ENCODE measurements at regions not wholly inside any gene's neighbourhood (a gene's known extent, or its start where the extent isn't known, plus 50 kb on each side); places are given as distances from the start of the nearest gene placed in this dataset.

DNA sequence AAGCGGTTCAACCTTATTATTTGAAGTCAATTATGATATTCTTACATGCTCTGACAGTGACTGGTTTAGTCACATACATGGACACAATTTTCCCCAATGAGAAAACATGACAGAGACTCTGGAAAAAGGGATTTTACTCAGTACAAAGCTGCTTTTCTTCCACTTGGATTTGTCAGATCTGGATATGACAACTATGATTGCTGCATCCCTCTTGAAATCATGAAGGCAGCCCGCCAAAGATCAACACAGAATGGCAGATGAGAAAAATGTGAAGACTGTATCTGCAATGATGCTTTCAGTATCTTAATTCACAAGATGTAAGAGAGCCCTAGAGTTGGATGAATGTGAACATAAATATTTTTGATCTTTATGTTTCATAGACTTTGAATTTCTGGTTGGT, 439.6 kb downstream of the CDH8 start:
- no peak for DNase-seq (ENCODE audit: low spot score)

- no peak for DNase-seq (ENCODE audit: low spot score)
Measured at GRCh38 chr16:61595605-61596004, 440.6 kb downstream of the CDH8 start.

- no peak for DNase-seq (ENCODE audit: low spot score)
Measured at GRCh38 chr16:61590577-61590976, 445.7 kb downstream of the CDH8 start.

GRCh38 chr16:61587526-61587925, 448.7 kb downstream of the CDH8 start:
- DNase-seq (ENCODE audit: low spot score): no peak

DNA sequence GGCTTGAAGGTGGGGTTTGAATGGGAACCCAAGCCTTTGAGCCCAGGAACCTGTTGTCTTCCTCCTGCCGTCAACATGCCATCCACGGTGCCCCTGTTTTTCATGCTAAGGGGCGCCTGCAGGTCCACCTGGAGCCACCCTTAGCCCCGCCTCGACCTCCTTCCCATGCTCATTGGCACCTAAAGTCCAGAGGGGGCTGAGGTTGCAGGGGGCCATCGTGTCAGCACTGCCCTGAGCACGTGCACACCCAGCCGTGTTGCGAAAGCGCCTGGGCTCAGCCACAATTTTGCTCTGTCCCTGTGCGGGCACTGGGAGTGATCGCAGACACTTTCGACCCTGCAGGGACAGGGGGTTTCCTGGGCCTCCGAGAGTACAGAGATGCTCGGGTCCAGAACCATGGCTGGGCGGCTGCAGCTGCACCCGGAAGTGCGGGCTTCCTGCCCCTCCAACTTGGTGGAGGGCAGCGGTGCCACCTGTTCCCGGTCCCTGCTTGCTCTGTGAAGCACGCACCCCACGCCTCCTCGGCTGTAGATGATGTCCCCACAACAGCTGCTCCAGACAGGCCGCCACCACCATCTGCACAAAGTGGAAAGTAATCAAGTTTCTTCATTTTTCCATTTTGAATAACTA, 454.7 kb downstream of the CDH8 start:
- DNase-seq (ENCODE audit: low spot score): no peak

GRCh38 chr16:61580579-61580978, 455.7 kb downstream of the CDH8 start:
- no peak for DNase-seq (ENCODE audit: low spot score)

DNA sequence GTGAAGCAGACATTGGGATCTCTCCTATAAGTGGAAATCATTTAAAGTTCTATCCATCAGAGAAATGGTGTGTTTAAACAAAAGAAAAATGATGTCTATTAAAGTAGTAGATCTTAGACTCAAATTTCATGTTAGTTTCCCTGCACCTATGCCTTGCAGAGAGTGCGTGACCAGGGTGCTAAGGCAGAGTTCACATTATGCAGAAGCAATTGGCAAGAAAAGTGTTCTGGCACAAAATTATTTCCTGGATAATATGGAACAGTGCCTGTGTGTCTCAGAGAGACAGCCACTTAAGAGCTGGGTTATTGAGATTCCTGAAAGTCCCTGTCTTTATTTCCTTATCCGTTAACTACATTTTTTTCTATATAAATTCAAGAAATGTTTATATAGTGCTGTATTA, 457.0 kb downstream of the CDH8 start:
- no peak for DNase-seq (ENCODE audit: low spot score)

DNA sequence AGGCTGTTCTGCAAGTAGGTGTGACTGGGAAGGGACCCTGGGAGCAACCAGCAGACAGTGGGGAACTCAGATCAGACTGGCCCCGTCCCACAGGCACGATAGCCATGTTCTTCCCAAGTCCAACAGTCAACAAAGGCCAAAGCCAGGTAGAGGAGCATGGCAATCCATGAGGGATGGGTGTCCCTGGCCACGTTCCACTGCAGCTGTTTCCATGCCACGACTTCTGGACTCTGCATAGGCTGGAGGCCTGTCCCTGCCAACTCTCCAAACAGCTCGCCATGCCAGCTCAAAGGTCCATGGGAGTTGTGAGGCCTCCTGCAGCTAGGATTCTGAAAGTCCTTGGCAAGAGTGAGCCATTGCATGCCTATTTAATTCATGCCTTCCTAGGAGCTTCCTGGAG, 459.8 kb downstream of the CDH8 start:
- no peak for DNase-seq (ENCODE audit: low spot score)

GRCh38 chr16:61575617-61576016, 460.6 kb downstream of the CDH8 start:
- DNase-seq (ENCODE audit: low spot score): no peak

- DNase-seq (ENCODE audit: low spot score): no peak
Measured at GRCh38 chr16:61569028-61569427, 467.2 kb downstream of the CDH8 start.

DNA sequence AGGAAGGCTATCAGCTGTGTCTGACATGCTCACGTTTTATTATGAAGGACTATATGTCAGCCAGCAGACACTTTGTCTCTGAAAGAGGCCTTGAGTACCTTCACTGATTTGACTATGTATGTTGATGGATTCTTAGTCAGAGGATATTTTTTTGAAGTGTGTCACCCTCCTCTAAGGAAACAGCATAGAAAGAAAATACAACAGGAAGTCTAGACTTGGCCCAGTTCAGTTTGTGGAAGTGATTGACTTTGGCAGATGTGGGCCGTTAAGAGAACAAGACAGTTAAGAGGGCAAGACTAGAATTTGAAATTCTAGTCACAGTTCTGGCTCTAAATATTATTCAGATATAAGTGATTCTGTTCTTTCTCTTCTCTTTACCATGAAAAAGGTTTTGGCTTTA, 471.5 kb downstream of the CDH8 start:
- no peak for DNase-seq (ENCODE audit: low spot score)

DNA sequence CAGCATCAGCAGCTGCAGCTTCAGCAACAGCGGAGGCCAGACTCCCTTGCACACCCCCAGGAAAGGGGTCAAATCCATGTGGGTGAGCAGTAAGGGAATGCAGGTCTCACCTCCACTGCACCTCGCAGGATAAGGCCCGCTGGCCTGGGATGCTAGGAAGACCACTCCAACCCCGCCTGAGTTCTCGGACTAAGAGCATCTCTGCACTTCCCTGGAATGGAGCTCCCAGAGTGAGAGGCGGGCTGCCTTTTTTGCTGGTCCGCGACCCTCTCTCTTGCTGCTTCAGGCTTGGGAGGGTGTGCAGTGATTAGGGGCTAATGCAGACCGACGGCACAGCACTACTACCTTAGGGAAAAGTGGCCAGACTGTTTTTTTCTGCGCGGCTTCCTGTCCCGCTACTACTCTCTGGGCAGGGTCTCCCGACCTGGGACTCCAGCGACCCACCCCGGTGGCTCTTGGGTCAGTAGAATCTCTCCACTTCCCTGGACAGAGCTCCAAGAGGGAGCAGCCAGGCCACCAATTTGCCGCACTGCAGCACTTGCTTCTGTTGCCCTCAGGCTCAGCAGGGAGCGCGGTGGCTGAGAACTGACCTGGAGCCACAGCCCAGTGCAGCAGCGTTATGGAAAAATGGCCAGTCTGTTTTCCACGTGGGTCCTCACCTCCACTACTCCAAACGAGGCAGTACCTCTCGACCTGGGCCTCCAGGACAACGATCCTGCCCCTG, 480.4 kb downstream of the CDH8 start:
- no peak for DNase-seq (ENCODE audit: low spot score)

DNA sequence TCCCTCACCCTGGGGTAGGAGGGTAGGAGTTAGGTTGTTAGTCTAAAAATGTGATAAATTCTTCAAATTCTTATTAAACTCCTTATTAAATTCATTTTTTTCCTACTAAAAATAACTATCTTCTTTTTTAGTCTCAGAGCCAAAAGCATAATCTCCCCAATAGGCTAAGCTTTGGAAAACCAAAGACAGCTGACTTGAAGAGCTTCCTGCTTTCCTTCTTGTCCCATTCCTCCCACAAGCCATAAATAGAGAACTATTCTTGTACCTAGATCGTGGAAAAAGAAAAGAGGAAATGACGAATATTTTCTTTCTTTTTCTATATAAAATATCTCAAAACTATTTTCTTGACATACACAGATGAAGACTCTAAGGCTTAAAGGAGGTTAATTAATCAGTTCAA, 486.9 kb downstream of the CDH8 start:
- no peak for DNase-seq (ENCODE audit: low spot score)

GRCh38 chr16:61547626-61548025, 488.6 kb downstream of the CDH8 start:
- no peak for DNase-seq (ENCODE audit: low spot score)

GRCh38 chr16:61544165-61544564, 492.1 kb downstream of the CDH8 start:
- DNase-seq (ENCODE audit: low spot score): no peak

- DNase-seq (ENCODE audit: low spot score): no peak
Measured at GRCh38 chr16:61540216-61540615, 496.0 kb downstream of the CDH8 start.

DNA sequence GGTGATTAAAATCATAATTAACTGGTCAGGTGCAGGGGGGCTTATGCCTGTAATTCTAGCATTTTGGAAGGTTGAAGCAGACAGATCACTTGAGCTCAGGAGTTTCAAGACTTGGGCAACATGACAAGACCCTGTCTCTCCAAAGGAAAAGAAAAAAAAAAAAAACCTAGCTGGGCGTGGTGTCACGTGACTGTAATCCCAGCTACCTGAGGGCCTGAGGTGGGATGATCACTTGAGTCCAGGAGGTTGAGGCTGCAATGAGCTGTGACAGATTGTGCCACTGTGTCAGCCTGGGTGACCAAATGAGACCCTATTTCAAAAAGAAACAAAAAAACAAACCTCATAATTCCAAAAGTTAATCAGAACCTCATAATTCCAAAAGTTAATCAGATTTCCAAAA, 505.5 kb downstream of the CDH8 start:
- no peak for DNase-seq (ENCODE audit: low spot score)

- DNase-seq (ENCODE audit: low spot score): no peak
Measured at GRCh38 chr16:61500851-61501250, 535.4 kb downstream of the CDH8 start.

DNA sequence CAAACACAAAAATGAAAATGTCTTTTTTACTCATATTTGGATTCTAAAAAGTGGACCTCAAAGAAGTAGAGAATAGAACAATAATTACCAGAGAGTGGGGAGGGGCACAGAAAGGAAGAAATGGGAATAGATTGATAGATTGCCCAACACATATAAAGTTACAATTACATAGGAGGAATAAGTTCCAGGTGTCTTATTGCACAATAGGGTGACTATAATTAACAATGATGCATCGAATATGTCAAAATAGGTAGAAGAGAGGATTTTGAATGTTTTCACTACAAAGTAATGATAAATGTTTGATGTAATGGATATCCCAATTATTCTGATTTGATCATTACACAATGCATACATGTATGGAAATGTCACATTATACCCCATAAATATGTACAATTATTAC, 556.0 kb downstream of the CDH8 start:
- no peak for DNase-seq (ENCODE audit: low spot score)

- no peak for DNase-seq (ENCODE audit: low spot score)
Measured at GRCh38 chr16:61471737-61472136, 564.5 kb downstream of the CDH8 start.

DNA sequence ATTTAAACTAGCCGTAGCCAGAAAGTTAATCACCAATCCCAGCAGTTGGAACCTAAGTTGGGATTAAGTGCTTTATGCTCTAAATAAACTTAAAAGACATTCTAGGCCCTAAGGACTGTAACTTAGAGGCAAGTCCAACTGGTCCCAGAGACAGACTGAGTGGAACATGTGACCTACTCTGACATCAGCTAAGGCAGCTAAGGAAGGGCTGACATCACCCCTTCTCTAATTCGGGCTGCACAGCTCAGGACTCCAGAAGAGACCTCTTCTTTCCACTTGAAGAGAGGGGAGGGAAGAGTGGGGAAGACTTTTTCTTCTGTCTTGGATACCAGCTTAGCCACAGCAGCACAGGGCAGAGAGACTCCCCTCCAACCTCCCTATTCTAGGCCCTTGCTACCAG, 565.2 kb downstream of the CDH8 start:
- no peak for DNase-seq (ENCODE audit: low spot score)

DNA sequence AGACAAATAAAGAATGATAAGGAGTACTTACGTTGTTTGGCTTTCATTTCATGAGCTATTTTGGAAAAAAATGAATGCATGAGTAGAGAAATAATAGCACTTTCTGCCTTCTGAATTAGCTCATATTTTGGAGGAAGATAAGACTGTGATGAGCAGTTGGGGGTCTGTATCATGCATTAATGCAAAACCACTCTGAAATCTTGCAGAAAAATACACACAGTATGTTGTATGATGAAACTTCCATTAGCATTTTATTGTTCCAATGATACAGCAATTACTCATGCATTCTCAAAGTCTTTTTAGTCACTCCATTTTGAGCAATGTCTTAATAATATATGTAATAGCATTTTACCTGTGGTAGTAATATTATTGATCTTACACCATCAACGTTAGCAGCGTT, 571.0 kb downstream of the CDH8 start:
- no peak for DNase-seq (ENCODE audit: low spot score)

DNA sequence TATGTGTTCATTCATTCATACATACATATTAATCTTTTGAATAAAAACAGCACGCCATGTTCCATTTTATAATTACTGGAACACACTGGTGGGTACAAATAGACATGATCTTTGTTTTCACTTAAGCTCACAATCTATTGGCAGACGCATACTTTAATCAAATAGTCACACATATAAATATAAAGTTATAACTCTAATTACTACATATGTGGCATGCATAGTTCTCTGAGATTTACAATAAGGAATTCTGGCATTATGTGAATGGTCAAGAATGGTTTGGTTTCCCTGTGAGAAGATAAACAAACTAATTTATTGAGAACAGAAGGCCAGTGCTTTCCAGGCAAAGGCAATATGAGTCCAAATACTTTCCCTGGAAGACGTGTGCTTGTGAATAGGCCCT, 576.2 kb downstream of the CDH8 start:
- no peak for DNase-seq (ENCODE audit: low spot score)

DNA sequence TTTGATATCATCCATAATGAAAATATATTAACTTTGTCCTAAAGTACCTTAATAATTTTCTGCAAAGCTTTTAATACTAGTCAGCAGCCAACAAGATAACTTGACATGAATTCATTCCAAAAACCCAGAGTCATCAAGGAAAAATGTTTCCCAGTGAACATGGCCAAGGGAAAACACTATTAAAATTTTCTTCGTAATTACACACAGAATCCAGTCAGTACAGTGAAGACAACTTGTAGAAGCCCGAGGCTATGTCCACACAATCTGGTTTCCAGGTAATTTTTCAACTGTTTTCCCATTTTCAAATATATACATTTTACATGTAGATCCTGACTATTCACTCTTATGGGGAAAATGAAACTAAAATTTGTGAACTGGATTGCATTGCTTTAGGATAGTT, 600.9 kb downstream of the CDH8 start:
- DNase-seq (ENCODE audit: low spot score): no peak

Measured in D341Med (cell line).